ENCODE measurements at regions not wholly inside any gene's neighbourhood (a gene's known extent, or its start where the extent isn't known, plus 50 kb on each side); places are given as distances from the start of the nearest gene placed in this dataset.

DNA sequence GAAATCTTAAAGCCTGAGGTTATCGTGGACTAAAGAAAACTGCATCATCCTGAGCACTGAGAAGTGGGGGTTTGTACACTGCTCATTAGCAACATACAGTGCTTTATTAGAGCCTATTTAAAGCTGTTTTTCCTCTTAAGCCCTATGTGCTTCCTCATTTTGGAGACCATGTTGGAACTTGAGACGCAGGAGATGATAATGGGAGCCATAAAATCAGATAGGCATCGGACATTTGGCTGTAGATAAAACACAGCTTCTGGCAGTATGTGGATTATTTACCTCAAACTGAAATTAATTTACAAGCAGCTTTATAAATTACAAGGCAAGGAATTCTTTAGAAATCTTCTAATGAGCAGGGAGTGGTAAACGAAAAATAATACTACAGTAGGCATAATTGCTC is 147.7 kb upstream of the IVNS1ABP start:
- TF ChIP-seq POLR2A (IDR thresholded peaks at IDR 0.05; ENCODE audit: low read depth, low read length) (no peak), EZH2 (IDR thresholded peaks at IDR 0.05; ENCODE audit: borderline replicate concordance, low read depth, low read length, severe bottlenecking) (no peak), FOS (IDR thresholded peaks at IDR 0.05; ENCODE audit: borderline replicate concordance, insufficient read depth, low read length) (no peak), GATA2 (IDR thresholded peaks at IDR 0.05; ENCODE audit: insufficient read depth, insufficient read length, low read depth, low read length) (no peak), CTCF (IDR thresholded peaks at IDR 0.05; ENCODE audit: extremely low read depth in 1 of 2, insufficient read depth in 1 of 2, low read depth in 1 of 2, low read length in 2 of 2) (no peak), MYC (IDR thresholded peaks at IDR 0.05; ENCODE audit: low read depth, low read length) (no peak), POLR2AphosphoS5 (IDR thresholded peaks at IDR 0.05; ENCODE audit: insufficient read depth, low read depth, low read length) (no peak), JUN (IDR thresholded peaks at IDR 0.05; ENCODE audit: borderline replicate concordance, insufficient read depth, insufficient read length, low read depth) (no peak)
- TF ChIP-seq, protein P1, sequence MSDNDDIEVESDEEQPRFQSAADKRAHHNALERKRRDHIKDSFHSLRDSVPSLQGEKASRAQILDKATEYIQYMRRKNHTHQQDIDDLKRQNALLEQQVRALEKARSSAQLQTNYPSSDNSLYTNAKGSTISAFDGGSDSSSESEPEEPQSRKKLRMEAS (IDR thresholded peaks at IDR 0.05; ENCODE audit: insufficient read depth, insufficient read length) = no peak
- DNase-seq (ENCODE audit: low read depth, low spot score) = no peak
- Histone ChIP-seq H3K79me2 (ENCODE audit: control insufficient read depth, insufficient read depth, low read length) (no peaks in the 10 kb centered on the region), H4K20me1 (replicated peaks; ENCODE audit: control insufficient read depth, extremely low read depth, insufficient read depth, low read length) (no peaks in the 10 kb centered on the region), H3K27me3 (ENCODE audit: control insufficient read depth in 2 of 2, insufficient read depth in 2 of 2, low read length in 2 of 2) (no peaks in the 10 kb centered on the region), H3K4me2 (ENCODE audit: insufficient read depth, low read length) (no peak overlapping the region), H3K4me3 (replicated peaks in 1 of 3; ENCODE audit: insufficient read depth in 1 of 3, low read depth in 1 of 3, low read length in 3 of 3) (no peak overlapping the region), H3K9me1 (replicated peaks; ENCODE audit: control insufficient read depth, extremely low read depth, insufficient read depth, low read length) (no peaks in the 10 kb centered on the region), H3K4me1 (ENCODE audit: control insufficient read depth, extremely low read depth, insufficient read depth, low read length) (no peaks in the 10 kb centered on the region), H3K9me3 (replicated peaks; ENCODE audit: control insufficient read depth, insufficient read depth, low read length) (no peaks in the 10 kb centered on the region), H3K27ac (ENCODE audit: insufficient read depth, low read depth, low read length) (no peak overlapping the region), H2AFZ (ENCODE audit: low read depth, low read length) (no peak overlapping the region), H3K9ac (replicated peaks; ENCODE audit: extremely low read depth, insufficient read depth, low read length) (no peak overlapping the region), H3K36me3 (ENCODE audit: control insufficient read depth in 2 of 2, extremely low read depth in 1 of 2, insufficient read depth in 2 of 2, low read length in 2 of 2) (no peaks in the 10 kb centered on the region)
- ChIA-PET CTCF (interaction anchor here (0.8 kb wide), 1 partner anchor 12 kb away, joined by 3 read pairs; no protein-coding TSS in a partner anchor), POLR2A (no interaction called here)
- intact Hi-C loops (cut with micrococcal nuclease) (no loop called here), dilution Hi-C loops (cut with MboI; ENCODE audit: extremely low pct_ligation_motif_present, low sequenced_read_pairs) (no loop called here)
- FAIRE-seq = no peak
- BruUV-seq (replicated peaks) = no TSS peak

Data from endothelial cell of umbilical vein (primary cell).